Neural progenitor cell (in vitro differentiated cells): ENCODE measurements at regions not wholly inside any gene's neighbourhood (a gene's known extent, or its start where the extent isn't known, plus 50 kb on each side); places are given as distances from the start of the nearest gene placed in this dataset.

Source experiments
- EZH2 ChIP-seq: fragments of 200-600 bp; sonication (generic); IDR thresholded peaks from 2 replicates; pipeline ENCODE4 v1.6.1; 2017; ENCODE audit warnings: antibody characterized with exemption, mild to moderate bottlenecking, moderate library complexity
- TF ChIP-seq, protein P1 (sequence below): fragments of 200-600 bp; sonication (generic); IDR thresholded peaks from 2 replicates; pipeline ENCODE4 v1.5.1; 2017; ENCODE audit warnings: antibody characterized with exemption, mild to moderate bottlenecking

DNA sequence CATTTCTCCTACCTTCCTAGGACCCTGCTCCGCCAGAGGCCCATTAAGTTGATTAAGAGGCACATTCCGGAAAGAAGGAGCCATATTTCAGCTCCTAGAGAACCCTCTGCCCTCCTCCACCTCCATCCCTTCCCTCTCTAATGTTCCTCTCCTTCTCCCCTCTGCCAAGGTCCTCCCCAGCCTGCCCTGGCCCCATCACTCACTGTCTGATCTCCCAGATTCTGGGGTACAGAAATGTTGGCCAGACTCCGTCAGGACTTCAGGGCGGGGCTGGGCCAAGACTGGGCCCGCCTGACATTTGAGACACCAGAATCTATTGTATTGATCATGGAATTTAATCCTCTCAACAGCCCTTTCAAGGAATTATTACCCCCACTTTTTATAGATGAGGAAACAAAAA is 136.1 kb downstream of the TMEM132E start:
- TF ChIP-seq, protein P1, sequence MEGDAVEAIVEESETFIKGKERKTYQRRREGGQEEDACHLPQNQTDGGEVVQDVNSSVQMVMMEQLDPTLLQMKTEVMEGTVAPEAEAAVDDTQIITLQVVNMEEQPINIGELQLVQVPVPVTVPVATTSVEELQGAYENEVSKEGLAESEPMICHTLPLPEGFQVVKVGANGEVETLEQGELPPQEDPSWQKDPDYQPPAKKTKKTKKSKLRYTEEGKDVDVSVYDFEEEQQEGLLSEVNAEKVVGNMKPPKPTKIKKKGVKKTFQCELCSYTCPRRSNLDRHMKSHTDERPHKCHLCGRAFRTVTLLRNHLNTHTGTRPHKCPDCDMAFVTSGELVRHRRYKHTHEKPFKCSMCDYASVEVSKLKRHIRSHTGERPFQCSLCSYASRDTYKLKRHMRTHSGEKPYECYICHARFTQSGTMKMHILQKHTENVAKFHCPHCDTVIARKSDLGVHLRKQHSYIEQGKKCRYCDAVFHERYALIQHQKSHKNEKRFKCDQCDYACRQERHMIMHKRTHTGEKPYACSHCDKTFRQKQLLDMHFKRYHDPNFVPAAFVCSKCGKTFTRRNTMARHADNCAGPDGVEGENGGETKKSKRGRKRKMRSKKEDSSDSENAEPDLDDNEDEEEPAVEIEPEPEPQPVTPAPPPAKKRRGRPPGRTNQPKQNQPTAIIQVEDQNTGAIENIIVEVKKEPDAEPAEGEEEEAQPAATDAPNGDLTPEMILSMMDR, result no peak
- TF ChIP-seq EZH2, result no peak
